Heart left ventricle (tissue), 16 donors: ENCODE measurements at regions not wholly inside any gene's neighbourhood (a gene's known extent, or its start where the extent isn't known, plus 50 kb on each side); places are given as distances from the start of the nearest gene placed in this dataset.
A peak's percentile ranks its signal among the peaks of the same experiment; 100 is the strongest.

Experiments used
- ATAC-seq, 4 donors: fragments of 200-7000 bp; cut with Tn5 transposase; one replicate each; pipeline ENCODE4 v1.9.1; 2020 to 2022; ENCODE audit warnings: moderate library complexity in 4 of 4, mild to moderate bottlenecking in 3 of 4, moderate number of reproducible peaks in 1 of 4
- DNase-seq, 5 donors: peaks; one replicate each; pipeline ENCODE4 v3.0.0-alpha.2; 2020
- H3K27ac ChIP-seq, 12 donors: fragments of 200-600 bp; sonication (generic) in 4 of 12; one replicate each; pipeline versions ENCODE4 v1.5.0 to v1.8.0; 2016 to 2022; ENCODE audit warnings: mild to moderate bottlenecking in 2 of 12
- H3K27me3 ChIP-seq, 9 donors: fragments of 200-600 bp; sonication (generic) in 2 of 9; one replicate each; pipeline versions ENCODE4 v1.5.1 to v1.8.0; 2016 to 2022; ENCODE audit warnings: mild to moderate bottlenecking in 3 of 9
- H3K36me3 ChIP-seq, 9 donors: fragments of 200-600 bp; sonication (generic) in 2 of 9; one replicate each; pipeline versions ENCODE4 v1.5.0 to v1.8.0; 2018 to 2022; ENCODE audit warnings: mild to moderate bottlenecking in 2 of 9
- H3K4me1 ChIP-seq, 12 donors: fragments of 200-600 bp; sonication (generic) in 4 of 12; one replicate each; pipeline versions ENCODE4 v1.5.0 to v1.8.0; 2016 to 2022; ENCODE audit warnings: mild to moderate bottlenecking in 3 of 12
- H3K4me3 ChIP-seq, 12 donors: fragments of 200-600 bp; sonication (generic) in 4 of 12; one replicate each; pipeline versions ENCODE4 v1.5.0 to v1.8.0; 2017 to 2022; ENCODE audit warnings: mild to moderate bottlenecking in 9 of 12, moderate library complexity in 4 of 12
- H3K9me3 ChIP-seq, 12 donors: fragments of 200-600 bp; sonication (generic) in 4 of 12; one replicate each; pipeline versions ENCODE4 v1.5.0 to v1.8.0; 2016 to 2022; ENCODE audit warnings: mild to moderate bottlenecking in 1 of 12
- POLR2A ChIP-seq, 2 donors: fragments of 450-650 bp; IDR thresholded peaks; one replicate each; pipeline ENCODE4 v1.6.1; 2017; ENCODE audit warnings: antibody characterized with exemption in 2 of 2, mild to moderate bottlenecking in 2 of 2, moderate library complexity in 2 of 2
- WGBS, 4 donors: extraction: QIAGEN DNeasy Blood & Tissue Kit in 2 of 4; methylation state at CpG; one replicate each; pipeline versions ENCODE4 v1.1.5 to v1.1.7; 2013 to 2018; 5-methylcytosine and 5-hydroxymethylcytosine counted together
- intact Hi-C, 10 donors: fragments of 100-400 bp; cut with DNase I; formaldehyde crosslinking; loops; one replicate each; pipeline versions ENCODE4 v1.11.1 to v1.14.2; 2022
- TF ChIP-seq, protein P1 (sequence below), 12 donors: fragments of 200-600 bp; sonication (generic) in 4 of 12; IDR thresholded peaks; one replicate each; pipeline versions ENCODE4 v1.5.0 to v1.8.0; 2018 to 2022; ENCODE audit warnings: antibody characterized with exemption in 12 of 12, mild to moderate bottlenecking in 5 of 12
- donor health status: ischemic (EF 13 %, LVEDD 7.1; RV severe dilation, severe dysfunction).
- donor health status: healthy with polysubstance abuse.
- donor health status: DM: no; HTN: yes; CAD: no.
- donor health status: DM: no; HTN: no; CAD: no.
- donor health status: ischemic (EF 25% LVEDD 6.9; RV normal size, moderate dysfunction).
- donor health status: ischemic (EF 25% LVEDD 5.7; RV mildly dilated, moderate dysfunction).
- donor health status: healthy.
- donor health status: DM: yes; HTN: yes; CAD: no.
- donor health status: ischemic (EF 35%, LVEDD 5.7; RV mildly dilated, moderate dysfunction).
- donor health status: nonischemic (EF 11% LVEDD 7.7; RV severe dilation, severe dysfunction).
- donor health status: DM: yes; HTN: yes; CAD: no.
- donor health status: PGD.
- donor health status: ischemic (EF 29% LVEDD 5.4; RV normal size, mild dysfunction).
- donor health status: nonischemic (EF 23%, LVEDD 6.1; RV moderate dilation, normal function).

DNA sequence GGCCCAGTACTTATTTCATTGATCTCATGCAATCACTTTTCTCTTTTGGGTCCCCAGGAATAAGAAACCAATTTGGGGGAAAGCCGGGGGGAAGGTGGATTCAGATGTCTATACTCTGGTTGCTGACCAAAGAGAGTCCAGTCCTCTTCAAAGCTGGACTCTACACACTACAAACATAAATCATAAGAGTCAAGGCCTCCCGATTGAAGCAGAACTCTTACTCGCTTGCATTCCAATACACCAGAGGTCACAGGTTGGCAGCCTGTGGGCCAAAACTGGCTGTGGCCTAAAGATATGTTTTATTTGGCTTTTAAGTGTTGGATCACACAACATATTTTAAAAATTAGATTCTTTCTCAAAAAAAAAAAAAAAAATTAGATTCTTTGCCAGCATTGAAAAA is 311.4 kb upstream of the MSX2 start:
- H3K36me3 ChIP-seq: no peaks in the 10 kb centered on the region
- intact Hi-C loops: loop anchor here in 4 of 10 donors (10.0 kb wide), 2 partner anchors 322 to 522 kb away; no protein-coding TSS in a partner anchor
- ATAC-seq: peak in 1 of 4 donors; percentile 54
- 64 to 84% (median 74%) methylated on average over 3 of the region's 3 CpGs for WGBS, 4 donors
- no peak for TF ChIP-seq POLR2A (IDR thresholded peaks at IDR 0.05)
- TF ChIP-seq, protein P1, sequence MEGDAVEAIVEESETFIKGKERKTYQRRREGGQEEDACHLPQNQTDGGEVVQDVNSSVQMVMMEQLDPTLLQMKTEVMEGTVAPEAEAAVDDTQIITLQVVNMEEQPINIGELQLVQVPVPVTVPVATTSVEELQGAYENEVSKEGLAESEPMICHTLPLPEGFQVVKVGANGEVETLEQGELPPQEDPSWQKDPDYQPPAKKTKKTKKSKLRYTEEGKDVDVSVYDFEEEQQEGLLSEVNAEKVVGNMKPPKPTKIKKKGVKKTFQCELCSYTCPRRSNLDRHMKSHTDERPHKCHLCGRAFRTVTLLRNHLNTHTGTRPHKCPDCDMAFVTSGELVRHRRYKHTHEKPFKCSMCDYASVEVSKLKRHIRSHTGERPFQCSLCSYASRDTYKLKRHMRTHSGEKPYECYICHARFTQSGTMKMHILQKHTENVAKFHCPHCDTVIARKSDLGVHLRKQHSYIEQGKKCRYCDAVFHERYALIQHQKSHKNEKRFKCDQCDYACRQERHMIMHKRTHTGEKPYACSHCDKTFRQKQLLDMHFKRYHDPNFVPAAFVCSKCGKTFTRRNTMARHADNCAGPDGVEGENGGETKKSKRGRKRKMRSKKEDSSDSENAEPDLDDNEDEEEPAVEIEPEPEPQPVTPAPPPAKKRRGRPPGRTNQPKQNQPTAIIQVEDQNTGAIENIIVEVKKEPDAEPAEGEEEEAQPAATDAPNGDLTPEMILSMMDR (IDR thresholded peaks at IDR 0.05): no peak
- peaks cover 0 to 3% (median 0%) of the 10 kb centered on the region in 12 donors for H3K4me1 ChIP-seq
- H3K4me3 ChIP-seq: no peak overlapping the region
- H3K27me3 ChIP-seq: peaks cover 0 to 16% (median 2%) of the 10 kb centered on the region in 9 donors
- no peaks in the 10 kb centered on the region for H3K9me3 ChIP-seq
- no peak for DNase-seq
- H3K27ac ChIP-seq: no peak overlapping the region

DNA sequence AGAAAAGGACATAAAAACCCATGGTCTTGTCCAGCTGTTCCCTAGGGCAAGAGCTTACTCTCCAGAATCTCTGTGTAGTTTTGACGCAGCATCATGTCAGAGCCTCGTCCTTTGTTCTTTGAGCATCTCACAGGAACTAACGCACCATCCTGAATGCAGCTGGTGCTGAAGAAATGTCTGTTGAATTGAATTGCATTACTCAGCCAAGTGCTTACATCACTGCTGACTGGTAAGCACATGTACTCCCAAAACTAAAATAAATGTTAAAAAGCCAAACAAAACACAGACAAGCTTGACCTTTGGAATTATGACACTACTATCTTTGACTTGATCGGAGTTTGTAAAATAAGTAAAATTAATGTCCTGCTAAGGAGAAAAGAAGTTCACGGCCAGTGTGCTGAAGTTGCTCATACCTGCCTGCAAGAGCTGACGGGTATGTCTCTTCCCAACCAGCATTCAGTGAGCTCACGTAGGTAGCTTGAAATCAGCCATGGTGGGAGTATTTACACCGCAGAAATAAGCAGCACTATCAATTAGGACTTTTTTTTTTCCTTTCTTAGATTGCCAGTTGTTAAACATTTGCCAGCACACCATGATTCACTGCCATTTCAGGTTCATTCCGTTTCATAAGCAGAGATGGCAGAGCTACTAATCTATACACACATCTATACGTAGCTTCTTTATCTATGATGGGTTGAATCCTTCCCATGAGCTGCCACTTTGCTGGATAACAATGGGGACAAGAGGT is 310.6 kb upstream of the MSX2 start:
- intact Hi-C loops: loop anchor here in 4 of 10 donors (10.0 kb wide), 2 partner anchors 321 to 521 kb away; no protein-coding TSS in a partner anchor
- TF ChIP-seq, protein P1 (IDR thresholded peaks at IDR 0.05): no peak
- no peak for TF ChIP-seq POLR2A (IDR thresholded peaks at IDR 0.05)
- ATAC-seq (peak in 3 of 4 donors; percentile 30 to 86 (median 61)), DNase-seq (peak in 1 of 5 donors; percentile 40)
- Histone ChIP-seq H3K36me3 (no peaks in the 10 kb centered on the region), H3K9me3 (no peaks in the 10 kb centered on the region), H3K27me3 (peaks cover 0 to 18% (median 6%) of the 10 kb centered on the region in 9 donors), H3K4me3 (no peak overlapping the region), H3K4me1 (peaks cover 0 to 3% (median 0%) of the 10 kb centered on the region in 12 donors), H3K27ac (peak overlapping the region in 1 of 12 donors; percentile 15)
- 61 to 70% (median 63%) methylated on average over 10 of the region's 10 CpGs for WGBS, 4 donors

DNA sequence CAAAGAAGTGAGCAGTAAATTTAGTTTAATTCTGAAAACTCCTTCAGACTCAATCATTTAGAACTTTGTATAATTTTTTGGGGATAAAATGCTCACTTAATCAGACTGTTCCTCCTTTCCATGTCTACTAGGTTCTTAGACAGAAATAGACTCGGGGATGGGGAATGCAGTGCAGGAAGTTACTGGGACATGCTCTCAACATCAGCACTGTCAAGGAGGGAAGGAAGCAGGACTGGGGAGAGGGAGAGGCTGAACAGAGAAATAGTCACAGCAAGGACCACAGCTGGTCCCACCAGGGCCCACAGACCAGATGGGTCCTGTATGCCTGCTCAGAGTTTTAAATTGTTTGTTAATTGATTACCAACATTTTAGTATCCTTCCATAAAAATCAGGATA is 310.1 kb upstream of the MSX2 start:
- intact Hi-C loops: loop anchor here in 4 of 10 donors (10.0 kb wide), 2 partner anchors 320 to 520 kb away; no protein-coding TSS in a partner anchor

More for the DNA sequence above, 310.1 kb upstream of the MSX2 start:
- Histone ChIP-seq H3K4me1 (peaks cover 0 to 9% (median 0%) of the 10 kb centered on the region in 12 donors), H3K4me3 (no peak overlapping the region), H3K36me3 (no peaks in the 10 kb centered on the region), H3K9me3 (no peaks in the 10 kb centered on the region), H3K27ac (peak overlapping the region in 1 of 12 donors; percentile 15), H3K27me3 (peaks cover 0 to 14% (median 6%) of the 10 kb centered on the region in 9 donors)
- no peak for DNase-seq
- peak in 1 of 4 donors; percentile 70 for ATAC-seq
- 4 to 13% (median 11%) methylated on average over 1 of the region's 1 CpG for WGBS, 4 donors
- TF ChIP-seq, protein P1 (IDR thresholded peaks at IDR 0.05): no peak
- TF ChIP-seq POLR2A (IDR thresholded peaks at IDR 0.05): no peak
